NCI-H2029 (cell line): ENCODE measurements at regions not wholly inside any gene's neighbourhood (a gene's known extent, or its start where the extent isn't known, plus 50 kb on each side); places are given as distances from the start of the nearest gene placed in this dataset.
"Not testable (repeated sequence)": the region's sequence is repeated elsewhere in the genome, so short reads cannot be mapped to it uniquely, and the experiment has no call there.

ENCODE experiments used
- DNase-seq: peaks from one replicate; lab custom pipeline; 2025; lab: John Stamatoyannopoulos, UW

DNA sequence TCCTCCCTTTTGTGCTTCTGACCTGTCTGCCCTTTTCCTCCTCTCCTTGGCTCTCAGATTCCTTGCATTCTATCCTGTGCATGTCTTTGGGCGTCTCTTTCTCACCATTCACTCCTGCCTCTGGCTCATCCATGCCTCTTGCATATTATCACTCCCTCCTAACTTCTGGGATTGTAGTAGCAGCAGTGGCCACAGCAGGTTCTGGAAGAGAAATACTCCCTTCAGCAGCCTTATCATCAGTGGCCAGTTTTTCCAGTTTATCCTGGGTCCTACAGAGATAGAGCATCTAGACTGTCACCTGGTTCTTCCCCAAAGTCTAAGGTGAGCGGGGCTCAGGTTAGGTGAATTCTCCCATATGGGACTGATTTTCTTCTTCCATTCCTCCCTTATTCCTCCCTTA is 354.0 kb upstream of the CCL2 start:
- no peak for DNase-seq

DNA sequence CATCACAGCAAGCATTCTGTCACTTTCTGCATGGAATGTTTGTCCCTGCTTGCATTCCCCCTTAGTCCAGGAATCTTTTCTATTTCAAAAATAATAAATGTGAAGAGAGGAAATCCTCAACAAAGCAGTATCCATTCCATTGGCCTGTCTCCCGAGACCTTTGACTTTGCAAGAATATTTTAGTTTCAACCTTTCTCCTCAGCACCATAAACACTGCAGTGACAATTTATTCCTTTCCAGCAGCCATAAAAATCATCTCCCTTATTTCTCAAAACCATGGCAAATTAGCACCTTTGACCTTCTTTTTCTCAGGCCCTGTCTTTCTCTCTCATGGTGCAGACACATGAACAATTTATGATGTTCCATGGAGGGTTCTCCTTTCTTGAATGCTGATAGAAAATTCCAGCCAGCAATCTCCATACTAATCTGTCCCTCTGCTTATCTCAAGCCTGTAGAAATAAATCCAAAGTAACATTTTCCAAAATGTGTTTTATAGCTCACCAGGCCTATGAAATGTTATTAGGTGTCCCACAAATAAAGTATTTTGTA is 352.1 kb upstream of the CCL2 start:
- DNase-seq: no peak

DNA sequence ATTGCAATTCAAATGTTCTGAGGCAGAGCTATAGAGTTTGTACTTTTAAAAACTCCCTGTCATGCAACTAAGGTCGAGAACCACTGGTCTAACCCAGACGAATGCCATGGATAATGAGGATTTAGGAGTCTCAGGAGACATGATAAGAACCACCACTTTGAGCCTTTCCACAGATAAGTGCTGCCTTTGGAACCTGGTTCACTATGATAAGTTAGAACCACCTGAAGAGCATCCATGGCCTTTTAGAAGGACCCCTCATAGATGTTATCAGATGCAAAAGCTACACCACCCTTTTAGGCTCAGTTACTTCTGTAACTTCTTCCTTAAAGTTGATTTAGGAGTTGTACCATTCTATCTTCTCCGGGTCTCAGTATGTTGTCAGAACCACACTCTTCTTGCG is 350.6 kb upstream of the CCL2 start:
- no peak for DNase-seq

DNA sequence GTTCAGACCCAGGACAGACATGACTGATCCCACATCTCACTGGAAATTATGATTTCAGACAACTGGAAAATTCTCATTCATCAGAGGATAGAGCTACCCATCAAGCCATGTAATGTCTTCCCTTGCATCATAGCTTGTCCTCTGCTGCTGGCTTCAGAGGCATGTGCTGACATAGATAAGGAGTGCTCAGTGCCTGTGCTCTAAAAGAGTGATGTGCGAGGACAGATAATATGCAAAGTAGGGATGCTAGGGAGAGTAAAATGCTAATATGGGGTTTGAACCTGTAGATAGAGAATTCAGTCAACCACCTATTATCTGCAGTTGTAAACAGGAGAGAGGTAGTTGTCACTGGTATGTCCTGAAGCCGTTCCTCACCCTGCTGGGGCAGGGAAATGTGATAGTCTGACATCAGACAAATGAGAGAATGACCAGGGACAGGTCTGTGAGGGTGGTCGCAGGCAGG is 349.7 kb upstream of the CCL2 start:
- DNase-seq: no peak

DNA sequence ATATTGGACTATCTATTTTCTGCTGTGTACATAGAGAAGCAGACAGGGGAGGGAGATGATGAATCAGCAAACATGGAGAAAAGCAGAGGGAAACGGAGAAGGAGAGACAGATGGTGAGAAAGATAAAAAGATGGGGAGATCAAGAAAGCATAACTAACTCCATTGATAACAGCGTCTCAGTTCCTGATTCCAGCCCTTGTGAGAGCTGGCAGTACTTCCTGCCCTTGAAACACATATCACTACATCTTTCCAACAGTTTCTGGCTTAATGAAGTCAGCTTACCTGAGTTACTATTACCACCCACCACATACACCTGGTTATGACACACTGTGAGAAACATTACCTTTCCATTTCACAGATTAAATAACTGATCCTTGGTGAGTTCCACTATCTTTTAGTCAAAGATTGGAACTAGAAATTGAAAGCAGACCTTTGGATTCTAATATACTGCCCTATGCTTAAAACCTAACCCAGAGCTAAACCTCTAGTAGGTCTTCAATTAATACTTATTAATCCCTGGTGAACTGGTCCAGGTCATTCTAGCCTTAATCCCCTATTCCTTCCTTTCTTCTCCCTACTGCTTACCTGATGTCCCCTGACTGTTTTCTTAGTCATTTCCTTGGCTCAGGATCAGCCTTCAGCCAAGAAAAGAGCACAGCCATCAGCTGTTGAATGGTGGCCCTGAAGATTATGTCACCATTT is 346.6 kb upstream of the CCL2 start:
- DNase-seq: no peak

DNA sequence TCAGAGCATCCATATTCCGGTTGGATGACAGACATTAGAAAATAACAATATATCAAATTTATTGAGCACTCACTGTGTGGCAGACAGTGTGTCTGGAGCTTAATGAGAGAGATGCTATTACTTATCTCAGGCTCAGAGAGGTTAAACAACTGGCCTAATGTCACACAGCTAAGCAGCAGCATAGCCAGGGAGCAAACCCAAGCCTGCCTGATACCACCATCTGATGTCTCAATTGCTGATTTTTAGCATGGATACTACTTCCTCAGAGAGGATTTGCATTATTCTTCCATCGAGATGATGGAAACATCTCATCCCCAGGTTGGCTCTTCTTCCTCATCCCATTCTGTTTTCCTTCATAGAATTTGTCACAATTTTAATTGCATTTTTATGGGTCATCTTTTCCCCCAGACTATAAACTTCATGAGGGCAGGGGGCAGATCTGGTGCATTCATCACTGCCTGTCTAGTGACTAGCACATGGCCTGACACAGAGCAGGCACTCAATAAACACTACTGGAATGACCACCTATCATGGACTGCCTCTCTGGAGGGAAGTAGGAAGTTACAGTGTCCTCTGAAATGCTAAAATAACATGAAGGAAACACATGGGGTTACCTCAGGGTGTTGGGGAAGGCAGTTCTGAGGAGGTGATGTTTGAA is 344.8 kb upstream of the CCL2 start:
- no peak for DNase-seq

DNA sequence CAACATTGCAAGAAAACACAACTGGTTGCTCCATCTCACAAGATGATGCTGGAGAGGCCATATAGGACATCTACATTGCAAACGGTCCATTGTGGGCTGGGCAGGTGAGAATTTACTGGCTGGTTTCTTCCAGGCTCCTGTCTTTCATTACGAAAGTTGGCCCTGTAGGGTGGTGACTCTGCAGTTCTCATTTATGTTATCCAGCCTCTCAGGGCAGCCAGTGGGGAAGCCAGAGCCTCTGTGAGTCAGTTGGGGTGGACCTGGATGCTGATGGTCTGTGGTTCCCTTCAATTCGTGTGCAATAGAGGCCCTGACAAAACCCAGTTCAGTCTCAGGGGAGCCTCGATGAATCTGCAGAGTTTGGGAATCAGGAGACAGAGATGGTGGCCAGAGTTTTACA is 341.0 kb upstream of the CCL2 start:
- DNase-seq: no peak

DNA sequence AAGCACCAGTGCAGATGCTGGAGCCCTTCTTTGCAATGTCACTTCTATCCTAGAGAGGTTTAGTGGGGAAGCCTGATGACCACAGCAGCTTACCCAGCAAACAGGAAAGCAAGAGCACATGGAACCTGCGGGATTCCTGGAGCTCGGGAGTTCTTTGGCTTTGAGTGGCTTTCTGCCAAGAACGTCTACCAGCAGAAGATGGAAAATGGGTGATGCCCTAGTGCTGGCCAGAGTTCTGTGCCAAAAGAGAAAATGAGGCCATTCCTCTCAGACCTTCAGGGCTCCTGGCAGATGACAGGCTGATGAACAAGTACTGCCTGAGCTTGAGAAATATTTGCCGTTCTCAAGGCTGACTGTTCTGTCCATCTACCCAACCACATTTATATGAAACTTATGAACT is 332.1 kb upstream of the CCL2 start:
- DNase-seq: no peak

DNA sequence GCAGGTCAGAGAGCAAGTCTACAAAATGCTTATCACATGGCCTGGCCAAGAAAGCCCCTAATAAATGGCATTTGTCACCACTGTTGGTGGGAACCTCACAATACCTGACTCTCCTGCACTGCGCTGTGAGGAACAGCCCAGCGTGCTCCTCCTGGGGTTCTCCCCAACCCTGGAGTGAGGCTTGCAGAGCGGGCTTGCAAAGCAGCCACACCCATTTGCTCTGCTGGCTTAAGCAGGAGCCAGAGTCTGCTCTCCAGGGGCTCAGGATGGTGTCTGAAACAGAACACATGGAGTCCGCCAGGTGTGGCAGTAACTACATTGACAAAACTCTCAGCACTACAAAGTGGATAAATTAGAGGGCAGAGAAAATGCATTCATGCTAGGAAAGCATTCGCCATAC is 331.0 kb upstream of the CCL2 start:
- no peak for DNase-seq

DNA sequence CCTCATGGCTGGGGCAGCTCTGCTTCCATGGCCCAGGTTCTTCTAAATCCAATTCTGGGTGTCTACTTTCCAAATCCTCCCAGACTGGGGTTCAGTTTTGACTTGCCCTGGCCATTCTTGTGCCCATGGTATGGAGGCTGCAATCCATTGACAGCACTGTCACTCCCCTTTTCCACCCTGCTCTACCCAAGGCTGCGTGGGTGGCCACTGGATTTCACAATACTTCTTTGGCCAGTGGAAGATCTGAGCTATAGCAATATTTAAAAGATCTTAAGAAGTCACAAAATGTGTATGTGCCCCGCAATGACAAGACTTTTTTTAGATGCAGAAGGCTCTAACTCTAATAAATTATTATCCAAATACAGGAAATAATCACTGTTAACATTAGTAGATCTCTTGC is 329.4 kb upstream of the CCL2 start:
- no peak for DNase-seq

DNA sequence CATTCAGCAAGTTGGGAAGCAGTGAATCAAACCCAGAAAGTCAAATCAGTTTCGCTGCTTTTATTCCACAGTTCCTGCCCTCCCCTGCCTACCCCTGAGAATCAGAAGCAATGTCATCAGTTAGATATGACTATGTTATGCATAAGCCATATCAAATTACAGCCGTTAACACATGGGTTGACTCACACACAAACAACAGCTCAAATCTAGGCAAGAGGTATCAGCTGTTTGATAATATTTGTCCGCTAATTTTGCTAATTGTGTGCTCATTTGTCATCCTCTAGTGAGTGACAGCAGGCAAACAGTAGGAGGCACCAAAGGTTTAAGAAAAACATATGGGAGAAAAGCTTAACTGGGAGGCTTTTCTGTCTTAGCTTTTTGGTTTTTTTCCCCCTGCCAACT is 327.4 kb upstream of the CCL2 start:
- DNase-seq: no peak

DNA sequence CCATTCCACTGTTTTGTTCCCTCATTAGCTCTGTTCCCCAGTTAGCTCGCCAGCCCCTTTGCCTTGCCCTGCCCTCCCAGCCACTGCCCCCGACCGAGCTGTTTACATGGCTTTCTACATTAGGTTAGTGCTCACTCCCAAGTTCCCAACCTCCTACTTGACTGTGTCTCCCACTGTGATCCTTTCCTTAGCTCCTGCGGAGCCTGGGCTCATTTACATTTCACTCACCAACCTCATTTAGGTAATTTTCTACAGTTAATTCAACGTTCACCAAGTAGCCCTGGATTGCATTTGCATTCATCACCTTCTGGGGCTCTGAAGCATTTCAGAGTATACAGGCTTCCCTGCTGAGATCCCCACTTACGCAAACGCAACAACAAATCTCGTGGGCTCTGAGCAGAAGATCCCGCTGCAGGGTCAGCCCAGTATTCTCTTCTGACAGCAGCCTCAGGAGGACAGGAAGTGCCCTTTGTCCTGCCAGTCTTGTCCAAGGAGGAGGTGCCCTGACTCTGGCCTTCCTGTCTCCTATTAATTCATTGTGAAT is 325.8 kb upstream of the CCL2 start:
- DNase-seq: no peak

DNA sequence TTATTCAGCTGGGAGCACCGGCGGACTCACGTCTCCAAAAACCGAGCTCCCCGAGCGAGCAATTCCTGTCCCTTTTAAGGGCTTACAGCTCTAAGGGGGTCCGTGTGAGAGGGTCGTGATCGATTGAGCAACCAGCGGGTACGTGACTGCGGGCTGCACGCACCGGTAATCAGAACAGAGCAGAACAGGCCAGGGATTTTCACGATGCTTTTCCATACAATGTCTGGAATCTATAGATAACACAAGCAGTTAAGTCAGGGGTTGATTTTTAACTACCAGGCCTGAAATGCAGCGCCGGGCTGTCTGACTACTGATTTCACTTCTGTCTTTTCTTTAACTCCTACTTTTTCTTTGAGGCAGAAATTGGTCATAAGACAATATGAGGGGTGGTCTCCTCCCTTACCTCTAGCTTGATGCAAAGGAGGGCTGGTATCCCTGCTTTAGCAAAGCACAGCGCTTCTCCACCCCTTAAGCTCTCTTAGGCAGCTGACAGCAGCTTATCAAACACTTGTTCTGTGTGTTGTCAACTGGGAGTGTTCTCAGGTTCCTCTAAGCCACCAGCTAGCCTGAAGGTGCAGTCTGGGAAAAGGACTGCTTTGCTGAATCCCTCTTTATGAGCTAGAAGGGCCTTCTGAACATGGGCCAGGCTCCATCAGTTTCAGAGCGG is 323.8 kb upstream of the CCL2 start:
- DNase-seq: not testable (repeated sequence)

DNA sequence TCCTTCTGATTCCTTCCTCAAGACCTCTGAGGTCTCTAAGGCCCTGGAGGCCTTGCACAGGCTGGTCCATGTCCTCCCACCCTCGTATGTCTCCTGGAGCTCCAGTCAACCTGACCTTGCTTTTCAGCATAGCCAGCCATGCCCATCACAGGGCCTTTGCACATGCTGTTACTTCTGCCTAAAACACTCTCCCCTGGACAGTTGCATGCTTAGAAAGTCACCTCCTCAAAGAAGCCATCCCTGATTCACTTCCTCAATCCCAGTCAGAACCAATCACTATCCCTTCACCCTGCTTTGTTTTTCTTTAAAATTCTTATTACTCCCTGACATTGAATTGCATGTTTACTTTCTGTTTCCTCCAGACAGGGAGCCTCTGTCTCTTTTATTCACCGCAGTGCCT is 322.1 kb upstream of the CCL2 start:
- DNase-seq: no peak

DNA sequence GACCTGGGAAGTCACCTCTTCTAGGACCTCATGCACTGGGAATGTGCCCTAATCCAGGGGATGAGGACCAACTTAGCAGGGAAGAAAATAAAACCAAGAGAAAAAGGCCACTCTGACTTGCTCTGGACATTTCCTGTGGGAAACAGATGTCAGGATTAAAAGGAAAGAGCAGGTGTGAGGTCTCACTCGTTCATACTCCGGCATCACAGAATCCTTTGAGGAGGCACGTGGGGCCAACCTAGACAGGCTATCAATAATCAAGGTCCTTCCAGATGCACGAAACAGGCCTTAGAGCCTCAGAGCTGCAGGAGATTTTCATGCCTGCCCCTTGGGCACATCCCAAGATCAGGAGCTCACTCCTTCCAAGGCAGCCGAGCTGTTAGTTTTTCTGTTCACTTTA is 321.5 kb upstream of the CCL2 start:
- DNase-seq: no peak

DNA sequence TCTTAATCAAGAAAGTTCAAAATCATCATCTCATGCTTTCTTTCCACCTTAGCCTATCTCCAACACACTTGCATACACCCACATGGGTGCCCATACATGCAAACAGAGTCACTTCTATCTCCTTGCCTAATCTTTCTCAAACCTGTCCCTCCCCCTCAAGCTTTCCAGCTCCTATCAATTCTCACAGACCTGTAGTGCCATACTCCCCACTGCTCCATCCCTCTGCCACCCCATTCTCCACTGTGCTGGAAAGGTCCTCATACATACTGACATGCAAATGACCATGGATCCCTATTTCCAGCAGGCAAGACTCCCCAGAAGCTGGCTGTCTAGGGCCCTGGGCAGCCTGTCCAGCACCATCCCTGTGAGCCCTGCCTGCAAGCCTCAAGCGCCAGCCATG is 320.4 kb upstream of the CCL2 start:
- no peak for DNase-seq

DNA sequence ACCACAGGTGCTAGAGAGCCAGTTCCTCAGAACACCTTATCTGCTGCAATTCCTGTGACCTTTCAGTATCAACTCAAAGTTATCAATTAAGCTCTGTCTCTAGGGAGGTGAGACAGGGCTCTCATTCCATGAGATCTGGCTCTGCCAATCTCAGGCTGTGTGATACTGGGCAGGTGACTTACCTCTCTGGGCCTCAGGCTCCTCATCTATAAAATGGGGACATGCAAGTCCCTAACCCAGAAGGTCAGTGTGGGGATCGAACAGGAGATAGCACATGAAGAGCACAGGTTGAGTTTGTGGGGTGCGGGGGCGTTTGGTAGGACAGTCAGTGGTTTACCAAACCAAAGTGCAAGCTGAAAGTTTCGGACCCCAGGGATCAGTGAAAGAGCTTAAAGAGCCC is 319.3 kb upstream of the CCL2 start:
- no peak for DNase-seq

DNA sequence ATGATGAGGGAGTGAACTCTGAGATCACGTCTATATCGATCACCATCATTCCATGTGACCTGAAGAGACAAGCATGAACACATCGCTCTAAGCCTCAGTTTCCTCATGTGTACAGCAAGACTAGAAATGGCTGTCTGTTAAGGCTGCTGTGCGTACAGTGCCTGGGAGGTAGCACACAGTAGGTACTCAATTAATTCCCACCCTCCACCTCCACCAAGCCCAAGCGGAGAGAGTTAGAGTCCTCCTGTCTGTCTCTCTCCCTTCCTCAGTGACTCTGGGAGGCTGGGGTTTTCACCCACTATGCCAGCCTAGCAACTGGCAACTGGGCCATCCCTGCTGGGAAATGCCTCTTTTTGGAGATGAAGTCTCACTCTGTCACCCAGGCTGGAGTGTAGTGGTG is 318.3 kb upstream of the CCL2 start:
- no peak for DNase-seq

DNA sequence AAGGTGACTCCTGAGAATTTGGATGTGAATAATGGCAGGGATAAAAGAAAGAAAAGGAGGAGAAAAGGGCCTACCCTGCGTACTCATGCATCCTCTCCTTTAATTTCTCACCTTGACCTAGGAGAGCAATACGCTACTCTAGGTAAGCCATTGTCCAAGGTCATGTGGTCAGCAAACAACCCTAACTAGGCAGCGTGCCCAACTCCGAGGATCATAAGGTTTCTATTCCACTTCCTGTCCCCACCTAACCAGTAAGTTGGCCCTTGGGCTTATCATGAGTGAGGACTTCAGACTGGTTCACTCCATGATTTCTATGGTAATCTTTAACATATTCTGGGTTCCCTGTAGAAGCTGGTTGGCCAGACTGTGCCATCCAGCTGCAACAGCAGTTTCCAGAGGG is 315.1 kb upstream of the CCL2 start:
- DNase-seq: peak; percentile 17

DNA sequence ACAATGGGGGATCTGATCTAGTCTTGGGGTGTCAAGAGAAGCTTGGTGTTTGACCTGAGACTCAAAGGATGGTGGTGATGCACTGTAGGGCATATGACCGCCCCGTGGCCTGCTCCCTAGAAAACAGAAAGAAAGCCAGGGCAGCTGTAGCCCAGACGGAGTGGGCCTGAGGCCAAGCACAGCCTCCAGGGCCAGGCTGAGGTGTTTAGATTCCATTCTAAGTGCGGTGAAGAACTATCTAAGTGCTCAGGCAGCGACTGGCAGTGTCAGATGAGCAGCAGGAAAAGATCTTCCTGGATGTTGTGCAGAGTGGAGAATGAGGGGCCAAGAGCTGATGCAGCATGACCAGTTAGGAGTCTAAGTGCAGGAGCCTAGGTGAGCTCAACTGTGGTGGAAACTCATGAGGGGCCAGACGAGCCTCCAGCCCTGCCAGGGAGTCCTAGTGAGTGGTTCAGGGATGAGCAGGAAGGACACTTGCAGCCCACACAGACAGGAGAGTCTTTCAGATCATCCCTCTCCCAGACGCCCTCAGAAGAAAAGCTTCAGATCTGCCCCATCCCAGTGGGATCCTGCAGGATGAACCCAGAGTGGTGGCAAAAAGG is 314.2 kb upstream of the CCL2 start:
- DNase-seq: no peak

DNA sequence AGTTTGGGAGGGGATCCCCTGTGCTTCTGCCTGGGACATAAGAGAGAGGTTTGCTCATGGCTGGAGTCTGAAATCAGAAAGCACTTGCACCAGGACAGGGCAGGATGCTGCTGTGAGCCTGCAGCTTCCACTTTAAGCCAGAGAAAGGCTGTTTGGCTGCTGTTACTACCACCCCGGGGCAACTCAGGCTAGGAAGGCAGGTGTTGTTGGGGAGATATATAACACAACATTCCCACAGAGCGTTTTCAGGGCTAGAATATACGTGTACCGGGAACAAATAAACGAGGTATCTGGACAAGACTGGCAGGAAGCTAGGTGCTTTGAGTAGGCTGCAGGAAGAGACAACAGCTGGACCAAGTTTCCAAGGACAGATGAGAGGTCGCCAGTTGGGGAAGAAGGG is 313.3 kb upstream of the CCL2 start:
- no peak for DNase-seq

DNA sequence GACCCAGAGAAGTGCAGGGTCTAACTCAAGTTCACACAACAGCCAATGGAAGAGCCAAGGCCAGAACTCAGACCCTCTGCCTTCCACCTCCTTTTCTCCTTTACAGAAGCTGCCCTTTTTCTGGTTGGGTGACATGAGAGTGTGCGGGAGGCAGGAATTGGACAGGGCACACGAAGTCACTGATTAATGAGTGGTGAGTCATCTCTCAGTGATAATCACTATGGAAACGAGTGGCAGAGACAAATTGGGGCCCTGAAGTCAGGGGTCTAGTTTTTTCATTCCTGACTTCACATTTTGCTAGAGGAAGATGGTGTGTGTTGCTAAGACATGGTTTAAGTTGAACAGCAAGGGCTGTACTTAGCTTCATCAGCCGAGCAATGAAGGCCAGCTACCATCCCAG is 312.7 kb upstream of the CCL2 start:
- DNase-seq: no peak

DNA sequence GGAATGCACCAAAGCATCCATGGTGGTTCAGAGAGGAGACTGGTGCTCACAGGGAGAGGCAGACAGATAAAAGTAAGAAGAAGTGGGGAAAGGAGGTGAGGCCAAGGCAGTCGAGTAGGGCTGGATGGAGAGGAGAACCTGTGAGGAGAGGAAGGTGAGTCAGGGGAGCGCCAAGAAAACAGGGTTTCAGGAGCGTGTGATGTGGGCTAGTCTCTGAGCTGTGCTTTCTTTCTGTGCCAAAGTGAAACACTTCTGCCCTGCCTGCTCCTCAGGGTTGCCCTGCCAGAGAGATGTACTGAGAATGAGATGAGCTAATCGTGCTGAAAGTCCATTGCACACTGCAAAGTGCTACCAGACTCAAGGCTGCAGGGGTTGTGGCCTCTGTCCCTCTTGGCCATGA is 310.7 kb upstream of the CCL2 start:
- no peak for DNase-seq
